GM12878 (cell line): ENCODE measurements at regions not wholly inside any gene's neighbourhood (a gene's known extent, or its start where the extent isn't known, plus 50 kb on each side); places are given as distances from the start of the nearest gene placed in this dataset.
A peak's percentile ranks its signal among the peaks of the same experiment; 100 is the strongest.

ENCODE experiments used
- ATAC-seq: fragments of 200-7000 bp; cut with Tn5 transposase; 3 replicates; pipeline ENCODE4 v1.9.1; 2020; ENCODE audit warnings: mild to moderate bottlenecking, moderate library complexity
- BruUV-seq: library from RNA; stranded (reverse); fragments of 400-500 nt; replicated peaks from 2 replicates; lab custom pipeline; 2021; lab: Mats Ljungman, UMichigan
- CTCF ChIA-PET: fragments of 300-600 bp; sonication (Branson Sonifier 250); formaldehyde crosslinking; extraction: SDS; loops from one replicate; lab custom pipeline; 2021; ENCODE audit warnings: inconsistent platforms; lab: Yijun Ruan, JAX
- POLR2A ChIA-PET: fragments of 350-600 bp; formaldehyde crosslinking; extraction: SDS; loops from one replicate; lab custom pipeline; 2021; ENCODE audit warnings: inconsistent platforms; lab: Charles Lee
- RAD21 ChIA-PET: fragments of 300-600 bp; sonication (Branson Sonifier 250); formaldehyde crosslinking; loops from one replicate; lab custom pipeline; 2023; ENCODE audit warnings: antibody characterized with exemption; ENCODE audit not compliant: unreplicated experiment; lab: Charles Lee
- SMC1A ChIA-PET: fragments of 300-600 bp; sonication (Branson Sonifier 250); formaldehyde crosslinking; loops from one replicate; lab custom pipeline; 2023; ENCODE audit not compliant: unreplicated experiment, uncharacterized antibody; lab: Charles Lee
- DNase-seq: peaks from one replicate; pipeline ENCODE4 v3.0.0-alpha.2; 2011; ENCODE audit warnings: low read depth, low spot score
- FAIRE-seq: peaks from 3 replicates; lab custom pipeline; 2011; peaks lifted over from hg19 to GRCh38; lab: Jason Lieb, UNC
- H2AFZ ChIP-seq: 2 replicates; pipeline ENCODE4 v1.6.0; 2011; ENCODE audit warnings: low read depth, low read length, control low read depth; ENCODE audit not compliant: control insufficient read depth
- H3K27ac ChIP-seq: 2 replicates; pipeline ENCODE4 v1.5.1; 2011; ENCODE audit warnings: control low read depth; ENCODE audit not compliant: control insufficient read depth, insufficient read depth
- H3K27me3 ChIP-seq, 2 experiments: replicated peaks in 1 of 2; 2 replicates each; pipeline versions ENCODE4 v1.6.0 to v1.6.1; 2011; ENCODE audit warnings: low read length in 1 of 2; ENCODE audit not compliant: control insufficient read depth in 2 of 2, insufficient read depth in 2 of 2
- H3K36me3 ChIP-seq, 2 experiments: 2 replicates each; pipeline ENCODE4 v1.5.1; 2011; ENCODE audit warnings: low read length in 1 of 2; ENCODE audit not compliant: control insufficient read depth in 2 of 2, insufficient read depth in 2 of 2
- H3K4me1 ChIP-seq: 2 replicates; pipeline ENCODE4 v1.6.1; 2011; ENCODE audit warnings: mild to moderate bottlenecking, low read length, moderate library complexity, mixed read lengths; ENCODE audit not compliant: control insufficient read depth, insufficient read depth
- H3K4me2 ChIP-seq: 2 replicates; pipeline ENCODE4 v1.6.0; 2011; ENCODE audit warnings: control low read depth; ENCODE audit not compliant: control insufficient read depth, insufficient read depth
- H3K4me3 ChIP-seq: fragments of 200-600 bp; sonication (generic); 2 replicates; pipeline ENCODE4 v1.5.1; 2016
- H3K79me2 ChIP-seq: 2 replicates; pipeline ENCODE4 v1.6.0; 2011; ENCODE audit warnings: low read length; ENCODE audit not compliant: control insufficient read depth, insufficient read depth
- H3K9ac ChIP-seq: 2 replicates; pipeline ENCODE4 v1.8.0; 2011; ENCODE audit warnings: low read length, control low read depth, mixed read lengths; ENCODE audit not compliant: control insufficient read depth, insufficient read depth
- H3K9me3 ChIP-seq: replicated peaks from 3 replicates; pipeline ENCODE4 v1.5.1; 2011; ENCODE audit warnings: mild to moderate bottlenecking, low read length; ENCODE audit not compliant: control insufficient read depth, insufficient read depth
- H4K20me1 ChIP-seq: 2 replicates; pipeline ENCODE4 v1.6.0; 2011; ENCODE audit not compliant: control insufficient read depth, insufficient read depth
- HSF1 ChIP-seq: fragments of 150-350 bp; IDR thresholded peaks from 2 replicates; pipeline ENCODE4 v1.6.1; 2014; ENCODE audit warnings: mild to moderate bottlenecking, low read depth, low read length
- MXI1 ChIP-seq: fragments of 150-350 bp; IDR thresholded peaks from 2 replicates; pipeline ENCODE4 v1.6.1; 2011; ENCODE audit warnings: low read depth, mild to moderate bottlenecking, inconsistent platforms, low read length, improper control_type of control experiment
- MYC ChIP-seq: IDR thresholded peaks from 2 replicates; pipeline ENCODE4 v1.6.1; 2011; ENCODE audit warnings: mild to moderate bottlenecking, low read length, moderate library complexity, inconsistent platforms; ENCODE audit not compliant: insufficient read depth, insufficient replicate concordance, insufficient read length, severe bottlenecking
- NBN ChIP-seq: fragments of 450-650 bp; IDR thresholded peaks from 2 replicates; pipeline ENCODE4 v1.6.1; 2016
- SMAD5 ChIP-seq: IDR thresholded peaks from 2 replicates; pipeline ENCODE4 v1.6.1; 2016; ENCODE audit warnings: antibody characterized with exemption, low read depth
- SPI1 ChIP-seq: IDR thresholded peaks from 2 replicates; pipeline ENCODE4 v1.6.1; 2011; ENCODE audit warnings: low read depth, mild to moderate bottlenecking, low read length, moderate library complexity, borderline replicate concordance; ENCODE audit not compliant: insufficient read depth
- TCF3 ChIP-seq: IDR thresholded peaks from 2 replicates; pipeline ENCODE4 v1.6.1; 2012; ENCODE audit warnings: low read depth, mild to moderate bottlenecking, low read length, borderline replicate concordance; ENCODE audit not compliant: insufficient read depth
- WGBS: methylation state at CpG from one replicate; pipeline ENCODE4 v1.1.6; 2016; ENCODE audit warnings: low lambda C conversion rate; ENCODE audit not compliant: insufficient replicate concordance, insufficient coverage; ENCODE audit errors: missing lambda C conversion rate; 5-methylcytosine and 5-hydroxymethylcytosine counted together
- in situ Hi-C: fragments of 300-500 bp; cut with MboI; formaldehyde crosslinking; loops from 9 replicates; pipeline ENCODE4 v1.14.3; 2018; ENCODE audit warnings: mixed read lengths
- intact Hi-C: fragments of 100-400 bp; cut with micrococcal nuclease; formaldehyde crosslinking; loops from one replicate; pipeline ENCODE4 v1.14.2; 2022; ENCODE audit not compliant: unreplicated experiment

DNA sequence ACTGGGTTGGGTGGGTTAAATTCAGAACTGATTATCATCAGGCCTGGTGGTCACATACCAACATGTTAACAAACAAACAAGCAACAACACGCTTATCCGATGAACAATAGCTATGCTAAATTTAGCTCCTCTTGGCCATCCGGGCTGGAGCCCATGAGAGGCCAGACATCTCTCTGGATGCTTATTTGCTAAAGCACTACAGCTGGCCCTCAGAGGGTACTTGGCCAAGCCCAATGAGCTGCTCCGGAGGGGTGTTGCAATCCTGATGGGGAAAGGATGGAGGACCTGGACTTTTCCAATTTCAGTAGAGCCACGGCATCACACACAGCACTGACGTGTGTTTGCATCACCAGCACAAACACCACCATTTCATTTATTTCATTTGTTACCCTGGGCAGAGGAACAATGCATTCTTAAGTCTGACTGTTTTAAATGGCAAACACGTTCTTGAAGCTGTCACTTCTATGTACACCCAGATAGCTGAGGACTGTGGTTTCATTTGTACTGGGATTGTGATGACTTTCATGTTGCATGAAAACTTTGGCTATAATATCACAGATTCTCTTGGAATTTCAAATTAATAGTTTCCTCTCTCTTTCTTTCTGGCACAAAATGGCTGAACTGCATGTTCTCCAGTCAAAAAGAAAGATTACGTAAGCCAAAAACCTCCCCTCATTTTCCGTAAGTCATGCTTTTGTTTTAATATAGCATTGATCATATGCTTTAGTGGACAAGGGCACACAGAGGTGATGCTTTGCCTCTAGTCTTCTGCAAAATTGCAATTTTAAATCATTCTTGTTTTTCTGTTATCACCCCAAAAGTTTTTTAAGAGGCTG is 359.8 kb upstream of the KAZN start (continued):
- no peak for TF ChIP-seq HSF1
- no peak for TF ChIP-seq SMAD5
- no peak for TF ChIP-seq NBN
- no peak for TF ChIP-seq MXI1
- no peak for TF ChIP-seq MYC

DNA sequence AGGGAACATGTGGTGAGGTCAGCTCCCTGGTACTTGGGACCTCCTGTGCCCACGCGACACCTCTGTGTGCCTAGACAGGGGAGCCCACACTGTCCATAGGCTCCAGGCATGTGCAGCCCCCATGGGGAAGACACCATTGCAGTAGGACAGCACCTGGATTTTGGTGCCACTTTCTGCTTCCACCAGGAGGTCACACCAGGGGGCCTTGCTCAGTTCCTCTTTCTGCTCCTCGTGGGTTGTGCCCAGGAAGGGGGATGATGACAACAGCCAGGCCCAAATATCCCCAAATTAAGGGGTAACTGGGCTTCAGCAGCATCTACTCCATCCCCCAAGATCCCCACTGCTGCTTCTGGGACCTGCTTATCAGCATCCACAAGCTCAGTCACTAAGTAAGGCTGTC is 358.2 kb upstream of the KAZN start:
- H3K79me2 ChIP-seq, result no peaks in the 10 kb centered on the region
- POLR2A ChIA-PET, result no interaction called here
- no peaks in the 10 kb centered on the region for H3K36me3 ChIP-seq
- H3K9me3 ChIP-seq, result no peaks in the 10 kb centered on the region
- no peak overlapping the region for H3K4me2 ChIP-seq
- intact Hi-C loops (no loop called here), in situ Hi-C loops (no loop called here)
- H3K9ac ChIP-seq, result no peak overlapping the region
- no peaks in the 10 kb centered on the region for H3K4me1 ChIP-seq
- CTCF ChIA-PET, result no interaction called here
- no peaks in the 10 kb centered on the region for H3K27me3 ChIP-seq
- no peak overlapping the region for H3K27ac ChIP-seq
- no peaks in the 10 kb centered on the region for H4K20me1 ChIP-seq
- FAIRE-seq (no peak), ATAC-seq (no peak), DNase-seq (no peak)
- no TSS peak for BruUV-seq
- RAD21 ChIA-PET, result no interaction called here
- 67% methylated on average over 3 of the region's 3 CpGs for WGBS
- H3K4me3 ChIP-seq, result no peak overlapping the region
- TF ChIP-seq TCF3, result no peak
- TF ChIP-seq SPI1, result peak; percentile 27; the same call in 1 of the 2 replicates
- H2AFZ ChIP-seq, result no peak overlapping the region
- SMC1A ChIA-PET, result no interaction called here
